ENCODE measurements at regions not wholly inside any gene's neighbourhood (a gene's known extent, or its start where the extent isn't known, plus 50 kb on each side); places are given as distances from the start of the nearest gene placed in this dataset.
"Not testable (repeated sequence)": the region's sequence is repeated elsewhere in the genome, so short reads cannot be mapped to it uniquely, and the experiment has no call there.

GRCh38 chr3:68560728-68561127, 371.6 kb downstream of the TAFA4 start:
- DNase-seq (no peak), ATAC-seq (no peak)
- Histone ChIP-seq H3K27ac (no peak overlapping the region), H3K9me3 (no peaks in the 10 kb centered on the region), H3K4me1 (no peaks in the 10 kb centered on the region), H3K36me3 (no peaks in the 10 kb centered on the region), H3K4me3 (no peak overlapping the region), H3K27me3 (ENCODE audit: low read depth) (no peaks in the 10 kb centered on the region)
- intact Hi-C loops (cut with DNase I): no loop called here
- no peak for TF ChIP-seq CTCF (IDR thresholded peaks at IDR 0.05)

- Histone ChIP-seq H3K9me3 (no peaks in the 10 kb centered on the region), H3K27ac (no peak overlapping the region), H3K4me3 (no peak overlapping the region), H3K4me1 (no peaks in the 10 kb centered on the region), H3K36me3 (no peaks in the 10 kb centered on the region), H3K27me3 (ENCODE audit: low read depth) (no peaks in the 10 kb centered on the region)
- TF ChIP-seq CTCF (IDR thresholded peaks at IDR 0.05): no peak
- no peak for DNase-seq
- no peak for ATAC-seq
- intact Hi-C loops (cut with DNase I): no loop called here
These were observed 396.6 kb downstream of the TAFA4 start for GRCh38 chr3:68535782-68536181.

- H3K27me3 ChIP-seq (ENCODE audit: low read depth): no peaks in the 10 kb centered on the region
- H3K4me1 ChIP-seq: no peaks in the 10 kb centered on the region
- H3K4me3 ChIP-seq: no peak overlapping the region
- H3K27ac ChIP-seq: no peak overlapping the region
- no peaks in the 10 kb centered on the region for H3K9me3 ChIP-seq
- DNase-seq: no peak
- ATAC-seq: no peak
- no peaks in the 10 kb centered on the region for H3K36me3 ChIP-seq
- intact Hi-C loops (cut with DNase I): no loop called here
- no peak for TF ChIP-seq CTCF (IDR thresholded peaks at IDR 0.05)
These were observed 409.0 kb downstream of the TAFA4 start for GRCh38 chr3:68523330-68523729.

GRCh38 chr3:68515237-68515636, 417.1 kb downstream of the TAFA4 start:
- no peak overlapping the region for H3K4me3 ChIP-seq
- no peak for DNase-seq
- no peak overlapping the region for H3K27ac ChIP-seq
- H3K27me3 ChIP-seq (ENCODE audit: low read depth): no peaks in the 10 kb centered on the region
- intact Hi-C loops (cut with DNase I): no loop called here
- H3K9me3 ChIP-seq: no peaks in the 10 kb centered on the region
- H3K4me1 ChIP-seq: no peaks in the 10 kb centered on the region
- TF ChIP-seq CTCF (IDR thresholded peaks at IDR 0.05): no peak
- H3K36me3 ChIP-seq: no peaks in the 10 kb centered on the region
- no peak for ATAC-seq

- ATAC-seq (no peak), DNase-seq (no peak)
- no peak for TF ChIP-seq CTCF (IDR thresholded peaks at IDR 0.05)
- Histone ChIP-seq H3K4me1 (no peaks in the 10 kb centered on the region), H3K9me3 (no peaks in the 10 kb centered on the region), H3K27me3 (ENCODE audit: low read depth) (no peaks in the 10 kb centered on the region), H3K36me3 (no peaks in the 10 kb centered on the region), H3K27ac (no peak overlapping the region), H3K4me3 (no peak overlapping the region)
- intact Hi-C loops (cut with DNase I): no loop called here
These were observed 428.1 kb downstream of the TAFA4 start for GRCh38 chr3:68504201-68504600.

- H3K4me1 ChIP-seq; intact Hi-C loops (cut with DNase I); H3K27me3 ChIP-seq (ENCODE audit: low read depth); H3K27ac ChIP-seq; H3K36me3 ChIP-seq; H3K9me3 ChIP-seq; ATAC-seq; DNase-seq; H3K4me3 ChIP-seq: not testable (repeated sequence)
These were observed 446.5 kb downstream of the TAFA4 start for GRCh38 chr3:68485845-68486244.

All from lower lobe of right lung (tissue), 2 donors.